VCaP (cell line): ENCODE measurements at regions not wholly inside any gene's neighbourhood (a gene's known extent, or its start where the extent isn't known, plus 50 kb on each side); places are given as distances from the start of the nearest gene placed in this dataset.

Experiments used
- H3K27ac ChIP-seq: fragments of 450-650 bp; 2 replicates; pipeline ENCODE4 v1.5.1; 2017
- TF ChIP-seq, protein P1 (sequence below): fragments of 450-650 bp; conservative IDR thresholded peaks from 2 replicates; pipeline ENCODE4 v1.5.1; 2017; ENCODE audit warnings: mild to moderate bottlenecking, moderate library complexity

DNA sequence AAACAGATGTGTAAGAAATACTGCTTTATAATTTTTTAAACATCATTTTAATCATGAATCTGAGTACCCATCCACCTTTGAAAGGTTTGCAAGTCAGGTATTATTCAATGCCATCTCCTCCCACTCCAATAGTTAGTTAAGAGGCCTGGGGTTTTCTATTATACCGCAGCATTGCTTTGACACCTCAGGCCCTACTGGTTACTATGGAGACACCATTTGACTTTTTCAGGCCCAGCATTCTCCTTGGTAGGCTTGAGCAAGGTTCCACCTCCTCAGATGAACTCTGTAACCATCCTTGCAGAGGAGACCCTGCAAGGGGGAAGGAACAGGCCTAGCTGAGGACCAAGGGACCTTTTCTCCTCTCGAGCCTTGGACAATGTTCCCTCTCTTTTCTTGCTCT lies 326.9 kb upstream of the NPSR1 start:
- no peak overlapping the region for H3K27ac ChIP-seq
- TF ChIP-seq, protein P1, sequence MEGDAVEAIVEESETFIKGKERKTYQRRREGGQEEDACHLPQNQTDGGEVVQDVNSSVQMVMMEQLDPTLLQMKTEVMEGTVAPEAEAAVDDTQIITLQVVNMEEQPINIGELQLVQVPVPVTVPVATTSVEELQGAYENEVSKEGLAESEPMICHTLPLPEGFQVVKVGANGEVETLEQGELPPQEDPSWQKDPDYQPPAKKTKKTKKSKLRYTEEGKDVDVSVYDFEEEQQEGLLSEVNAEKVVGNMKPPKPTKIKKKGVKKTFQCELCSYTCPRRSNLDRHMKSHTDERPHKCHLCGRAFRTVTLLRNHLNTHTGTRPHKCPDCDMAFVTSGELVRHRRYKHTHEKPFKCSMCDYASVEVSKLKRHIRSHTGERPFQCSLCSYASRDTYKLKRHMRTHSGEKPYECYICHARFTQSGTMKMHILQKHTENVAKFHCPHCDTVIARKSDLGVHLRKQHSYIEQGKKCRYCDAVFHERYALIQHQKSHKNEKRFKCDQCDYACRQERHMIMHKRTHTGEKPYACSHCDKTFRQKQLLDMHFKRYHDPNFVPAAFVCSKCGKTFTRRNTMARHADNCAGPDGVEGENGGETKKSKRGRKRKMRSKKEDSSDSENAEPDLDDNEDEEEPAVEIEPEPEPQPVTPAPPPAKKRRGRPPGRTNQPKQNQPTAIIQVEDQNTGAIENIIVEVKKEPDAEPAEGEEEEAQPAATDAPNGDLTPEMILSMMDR = no peak

- H3K27ac ChIP-seq = no peak overlapping the region
- TF ChIP-seq, protein P1 = no peak
Measured at GRCh38 chr7:34332006-34332405, 326.0 kb upstream of the NPSR1 start.

DNA sequence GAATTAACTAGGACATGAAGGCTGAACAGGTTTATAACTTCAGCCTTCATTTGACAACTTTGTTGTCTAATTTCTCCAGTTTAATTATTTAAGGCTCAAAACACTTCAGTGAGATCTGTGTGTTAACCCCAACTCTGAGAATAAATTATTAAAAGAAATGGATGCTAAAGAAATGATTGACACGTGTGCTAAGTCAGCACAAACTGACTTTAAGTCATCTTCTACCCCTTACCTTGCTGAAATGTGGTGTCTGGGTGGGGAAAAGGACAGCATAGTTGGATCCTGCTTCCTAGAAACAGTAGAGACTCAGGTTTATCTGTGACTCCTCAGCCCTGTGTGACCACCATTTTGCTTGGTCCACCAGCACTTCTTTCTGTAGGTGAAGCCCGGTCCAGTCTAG lies 324.8 kb upstream of the NPSR1 start:
- TF ChIP-seq, protein P1 = no peak
- no peak overlapping the region for H3K27ac ChIP-seq

DNA sequence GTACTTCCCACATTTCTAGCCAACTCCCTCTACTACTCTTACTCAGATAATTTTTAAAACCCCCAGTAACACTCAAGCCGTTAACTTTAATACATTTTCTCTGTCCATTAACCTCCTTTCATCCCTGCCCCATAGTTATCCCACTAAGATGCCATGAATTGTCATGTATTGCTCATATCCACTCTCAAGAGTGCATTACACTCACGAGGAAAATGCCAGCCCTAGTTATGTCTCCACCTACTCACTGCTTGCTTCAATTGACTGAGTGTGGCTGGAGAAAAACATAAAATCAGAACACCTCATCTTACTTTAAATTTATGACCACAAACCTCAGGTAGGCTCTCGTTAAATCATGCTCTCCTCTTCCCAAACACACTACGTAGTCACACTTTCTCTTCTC lies 324.1 kb upstream of the NPSR1 start:
- TF ChIP-seq, protein P1 = no peak
- no peak overlapping the region for H3K27ac ChIP-seq

GRCh38 chr7:34337163-34337562 lies 320.9 kb upstream of the NPSR1 start:
- H3K27ac ChIP-seq = no peak overlapping the region
- TF ChIP-seq, protein P1 = no peak

DNA sequence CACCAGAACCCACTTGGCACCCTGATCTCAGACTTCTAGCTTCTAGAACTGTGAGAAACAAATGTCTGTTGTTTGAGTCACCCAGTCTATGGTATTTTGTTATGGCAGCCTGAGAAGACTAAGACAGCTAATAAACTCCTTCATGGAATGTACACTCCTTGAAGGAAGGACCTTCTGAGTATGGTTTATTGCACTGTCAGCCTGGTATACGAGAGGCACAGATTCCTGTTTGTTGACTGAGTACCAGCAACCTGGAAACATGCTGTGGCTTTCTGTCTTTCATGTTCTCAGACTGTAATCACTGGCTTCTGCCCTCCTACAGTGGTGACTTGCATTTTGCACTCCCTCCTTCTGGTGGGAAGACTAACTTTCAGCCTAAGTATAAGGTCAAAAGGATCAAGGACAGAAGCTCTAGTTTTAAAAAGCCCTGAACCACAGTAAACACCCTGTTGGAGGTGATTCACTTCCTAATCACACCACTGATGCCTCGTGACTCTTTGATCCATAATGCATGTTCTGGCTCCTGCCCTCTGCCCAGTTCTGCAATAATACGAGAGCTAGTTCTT lies 319.0 kb upstream of the NPSR1 start:
- H3K27ac ChIP-seq = no peak overlapping the region
- TF ChIP-seq, protein P1 = no peak

DNA sequence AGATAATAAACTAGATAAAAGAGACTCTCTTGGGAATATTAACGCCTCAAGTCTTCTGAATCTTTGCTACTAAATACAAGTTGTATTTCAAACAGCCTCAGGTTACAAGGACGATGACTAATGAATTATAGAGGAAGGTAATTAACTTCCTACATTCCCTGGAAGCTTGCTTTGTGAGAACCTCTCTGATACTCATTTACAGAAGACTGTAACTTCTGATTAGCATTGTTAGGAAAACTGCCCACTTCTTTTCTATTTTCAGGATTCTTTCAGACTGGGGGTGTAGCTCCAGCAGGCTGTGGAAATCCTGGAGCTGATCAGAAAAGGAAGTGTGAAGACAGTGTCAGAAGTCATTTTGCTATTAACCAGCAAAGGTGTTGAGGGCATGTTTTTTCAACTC lies 316.7 kb upstream of the NPSR1 start:
- H3K27ac ChIP-seq = no peak overlapping the region
- TF ChIP-seq, protein P1 = no peak
